Left hindlimb (tissue), 1 donor: ENCODE measurements at regions not wholly inside any gene's neighbourhood (a gene's known extent, or its start where the extent isn't known, plus 50 kb on each side); places are given as distances from the start of the nearest gene placed in this dataset.

Source experiments
- DNase-seq: peaks from one replicate; pipeline ENCODE4 v3.0.0-alpha.2; 2018

GRCh38 chr10:2980791-2981360 is 86.5 kb upstream of the PFKP start:
- no peak for DNase-seq

DNA sequence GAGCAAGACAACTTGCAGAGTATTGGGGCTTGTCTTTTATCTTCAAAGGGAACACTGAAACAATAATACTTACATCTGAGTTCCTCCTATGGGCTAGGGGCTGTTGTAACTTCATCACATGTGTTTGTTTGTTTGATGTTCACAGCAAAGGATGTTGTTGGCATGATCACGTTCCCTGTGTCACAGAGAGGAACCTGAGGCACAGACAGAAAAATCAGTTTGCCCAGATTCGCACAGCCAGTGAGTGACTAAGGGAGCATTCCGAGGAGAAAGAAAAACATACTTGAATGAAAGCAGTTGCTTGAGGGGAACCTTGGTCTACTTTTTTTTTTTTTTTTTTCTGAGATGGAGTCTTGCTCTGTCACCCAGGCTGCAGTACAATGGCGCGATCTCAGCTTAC is 87.2 kb upstream of the PFKP start:
- no peak for DNase-seq

- DNase-seq = no peak
Measured at GRCh38 chr10:2979306-2979705, 88.0 kb upstream of the PFKP start.

- no peak for DNase-seq
Measured at GRCh38 chr10:2978574-2979273, 88.6 kb upstream of the PFKP start.

DNA sequence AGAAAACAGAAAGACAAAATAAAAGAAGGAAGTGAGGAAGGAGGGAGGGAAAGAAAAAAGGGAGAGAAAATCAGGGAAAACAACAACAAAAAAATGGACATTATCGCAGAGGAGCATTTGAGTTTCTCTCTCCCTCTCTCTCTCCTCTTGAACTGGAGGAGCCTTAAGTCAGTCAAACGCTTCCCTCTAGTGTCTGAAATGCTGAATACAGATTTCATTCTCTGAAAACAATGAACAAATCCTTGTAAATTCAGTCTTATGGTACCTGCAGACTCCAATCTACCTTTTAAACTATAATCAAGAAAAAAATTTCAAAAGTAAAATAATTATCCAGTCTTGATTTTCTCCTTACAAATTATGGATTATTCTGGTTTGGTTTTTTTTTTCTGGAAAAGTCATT is 89.2 kb upstream of the PFKP start:
- DNase-seq = no peak

GRCh38 chr10:2974503-2975207 is 92.7 kb upstream of the PFKP start:
- DNase-seq = no peak

DNA sequence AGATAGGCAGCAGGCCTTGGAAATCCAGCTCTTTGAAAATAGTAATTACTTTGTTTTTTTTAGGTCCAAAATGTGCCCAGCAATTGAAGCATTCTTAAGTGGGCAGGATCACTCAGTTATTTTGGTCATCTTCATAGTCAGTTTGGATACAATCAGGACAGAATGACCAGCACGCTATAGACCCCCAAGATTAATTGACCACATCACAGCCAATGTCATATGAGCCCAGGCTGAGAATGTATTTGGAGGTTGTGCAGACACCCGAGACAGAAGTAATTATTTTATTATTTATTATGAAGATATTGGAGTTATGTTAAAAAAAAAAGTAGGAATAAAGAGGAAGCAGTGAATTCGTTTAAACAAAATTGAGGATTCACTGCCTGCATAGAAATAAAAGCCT is 93.3 kb upstream of the PFKP start:
- DNase-seq = no peak

DNA sequence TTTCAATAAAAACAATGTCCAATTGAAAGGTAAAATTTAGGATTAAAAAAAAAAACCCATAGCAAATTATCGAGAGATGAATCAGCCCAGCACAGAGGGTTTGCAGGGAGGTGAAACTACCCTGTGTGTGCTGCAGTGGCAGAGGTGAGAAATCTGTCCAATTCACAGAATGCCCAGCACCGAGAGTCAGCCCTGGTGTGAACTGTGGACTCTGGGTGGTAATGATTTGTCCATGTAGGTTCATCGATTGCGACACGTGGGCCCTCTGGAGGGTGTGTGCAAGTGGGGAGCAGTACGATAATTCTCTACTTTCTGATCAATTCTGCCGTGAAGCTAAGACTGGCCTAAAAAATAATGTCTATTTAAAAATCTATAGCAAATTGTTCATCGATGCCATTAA is 94.5 kb upstream of the PFKP start:
- no peak for DNase-seq

DNA sequence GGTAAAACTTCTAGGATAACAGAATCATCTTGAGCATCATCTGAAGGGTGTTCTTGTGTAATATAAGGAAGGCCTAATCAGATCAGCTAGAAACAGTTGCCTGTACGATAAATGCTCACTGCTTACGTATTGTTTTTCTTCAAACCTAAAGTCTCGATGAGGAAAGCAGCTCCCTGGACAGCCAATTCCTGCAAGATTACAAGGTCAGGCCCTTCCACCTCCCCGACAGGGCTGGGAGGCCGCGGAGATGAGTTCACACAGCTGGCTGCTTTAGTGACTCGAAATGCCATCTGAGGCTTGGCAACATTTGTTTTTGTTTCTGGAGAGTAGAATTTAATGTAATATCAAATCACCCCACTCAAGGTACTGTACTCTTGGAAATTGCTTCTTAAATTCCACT is 95.1 kb upstream of the PFKP start:
- no peak for DNase-seq

DNA sequence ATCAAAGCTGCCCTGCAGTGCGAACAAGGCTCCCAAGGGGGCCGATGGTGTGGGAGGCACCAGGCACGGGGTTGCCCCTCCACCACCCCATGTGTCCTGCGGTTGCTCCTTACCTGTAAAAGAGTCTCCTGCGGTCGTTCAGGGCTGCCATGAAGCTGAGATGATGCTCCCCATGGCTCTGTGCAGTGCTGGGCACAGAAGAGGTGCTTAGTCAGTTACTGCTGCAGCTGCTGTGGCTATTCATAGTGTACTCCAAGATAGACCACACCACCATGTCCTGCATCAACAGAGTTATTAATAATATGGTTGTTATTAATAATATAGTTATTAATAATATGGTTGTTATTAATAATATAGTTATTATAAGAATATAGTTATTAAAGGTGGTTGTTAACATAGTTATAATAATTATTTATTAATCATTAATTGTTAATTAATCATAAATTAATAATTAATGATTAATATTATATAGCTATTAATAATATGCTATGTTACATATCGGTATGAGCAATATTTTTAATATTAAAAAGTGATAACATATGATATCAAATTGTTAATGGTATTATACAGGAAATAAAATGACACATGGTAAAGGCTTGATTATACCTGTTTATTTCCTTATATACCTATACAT is 97.0 kb upstream of the PFKP start:
- DNase-seq = no peak

DNA sequence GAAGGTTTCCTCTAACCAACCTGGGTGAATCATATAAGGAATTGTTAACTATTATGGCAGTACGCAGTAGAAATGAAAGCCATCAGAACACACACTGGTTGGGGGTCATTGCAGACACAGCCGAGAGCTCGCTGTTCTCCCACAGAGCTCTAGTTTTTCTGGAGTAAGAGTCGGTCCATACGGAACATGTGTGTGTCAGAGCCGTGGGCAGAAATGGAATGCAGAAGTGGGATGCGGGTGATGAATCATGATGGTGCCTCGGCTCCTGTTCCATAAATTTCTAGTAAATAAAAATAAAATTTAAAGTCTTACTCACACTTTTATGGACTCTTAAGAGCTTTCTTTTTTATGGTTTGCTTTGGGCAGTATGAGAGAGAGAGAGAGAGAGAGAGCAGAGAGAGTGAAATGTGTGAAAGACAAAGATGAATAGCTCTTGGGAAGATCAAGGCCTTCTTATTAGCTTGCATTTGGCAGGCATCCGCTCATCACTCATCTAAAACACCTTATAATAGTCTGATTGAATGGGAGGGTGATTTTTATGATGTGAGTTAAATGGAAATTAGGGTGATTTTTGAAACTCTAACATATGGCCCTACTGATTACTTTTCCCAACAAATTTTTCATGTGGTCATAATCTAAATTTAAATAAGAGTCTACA is 98.8 kb upstream of the PFKP start:
- no peak for DNase-seq

- DNase-seq = no peak
Measured at GRCh38 chr10:2966134-2966533, 101.2 kb upstream of the PFKP start.

GRCh38 chr10:2964632-2965296 is 102.6 kb upstream of the PFKP start:
- DNase-seq = no peak

- no peak for DNase-seq
Measured at GRCh38 chr10:2963889-2964631, 103.3 kb upstream of the PFKP start.

- no peak for DNase-seq
Measured at GRCh38 chr10:2962194-2962593, 105.2 kb upstream of the PFKP start.

- DNase-seq = no peak
Measured at GRCh38 chr10:2958659-2959058, 108.7 kb upstream of the PFKP start.

GRCh38 chr10:2957785-2958184 is 109.6 kb upstream of the PFKP start:
- DNase-seq = no peak

GRCh38 chr10:2955064-2955463 is 112.3 kb upstream of the PFKP start:
- DNase-seq = no peak

DNA sequence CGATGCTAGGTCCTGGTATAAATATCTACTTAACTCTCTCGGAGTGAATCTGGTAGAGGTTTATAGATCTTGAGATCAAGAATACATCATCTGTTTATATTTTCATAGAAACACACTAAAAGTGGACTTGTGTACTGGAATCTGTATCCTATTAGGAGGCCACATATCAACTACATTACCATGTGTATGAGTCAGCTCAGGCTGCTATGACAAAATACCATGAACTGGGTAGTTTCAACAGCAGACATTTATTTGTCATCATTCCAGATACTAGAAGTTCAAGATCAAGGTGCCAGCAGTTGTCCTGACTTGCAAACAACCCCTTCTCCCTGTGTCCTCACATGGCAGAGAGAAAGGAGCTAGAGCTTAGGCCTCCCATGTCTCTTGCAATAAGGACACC is 113.9 kb upstream of the PFKP start:
- no peak for DNase-seq

GRCh38 chr10:2951235-2951835 is 116.0 kb upstream of the PFKP start:
- no peak for DNase-seq

GRCh38 chr10:2950546-2950945 is 116.8 kb upstream of the PFKP start:
- no peak for DNase-seq

DNA sequence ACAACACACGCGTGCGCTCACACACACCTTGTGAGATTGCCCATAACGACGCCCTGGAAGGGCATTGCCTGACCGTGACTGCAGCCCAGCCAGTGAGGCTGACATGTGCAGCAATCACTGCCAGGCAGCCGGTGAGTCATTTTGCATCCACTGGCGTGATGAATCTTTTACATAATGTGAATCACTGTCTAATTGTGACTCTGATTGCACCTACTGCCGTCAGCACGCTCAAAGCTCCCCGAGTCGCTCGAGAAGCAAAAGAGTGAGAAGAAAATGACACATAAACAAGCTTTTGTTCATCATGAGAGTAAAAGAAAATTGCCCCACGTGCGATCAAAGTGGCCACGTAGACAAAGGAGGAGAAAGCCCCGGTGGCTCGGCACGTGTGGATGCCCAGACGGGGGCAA is 117.4 kb upstream of the PFKP start:
- DNase-seq = no peak
